T-helper 17 cell (primary cell): ENCODE measurements at regions not wholly inside any gene's neighbourhood (a gene's known extent, or its start where the extent isn't known, plus 50 kb on each side); places are given as distances from the start of the nearest gene placed in this dataset.
"Not testable (repeated sequence)": the region's sequence is repeated elsewhere in the genome, so short reads cannot be mapped to it uniquely, and the experiment has no call there.

ENCODE experiments used
- ATAC-seq: fragments of 150-1000 bp; cut with Tn5 transposase; 2 replicates; pipeline ENCODE4 v1.10.0; 2021; ENCODE audit warnings: mild to moderate bottlenecking, moderate library complexity
- DNase-seq, 3 donors: peaks; one replicate each; pipeline versions ENCODE4 v3.0.0 to v3.0.0-alpha.2; 2020 to 2021
- H3K9me3 ChIP-seq: one replicate; pipeline ENCODE4 v1.7.0; 2013; ENCODE audit warnings: low read length, mild to moderate bottlenecking; ENCODE audit not compliant: control insufficient read depth, poor library complexity, severe bottlenecking
- H3K27ac Mint-ChIP-seq: one replicate; pipeline ENCODE4 v1.8.0; 2022; ENCODE audit warnings: mild to moderate bottlenecking, moderate library complexity, mixed read lengths
- H3K27me3 Mint-ChIP-seq: one replicate; pipeline ENCODE4 v1.8.0; 2022; ENCODE audit warnings: mixed read lengths
- H3K36me3 Mint-ChIP-seq: one replicate; pipeline ENCODE4 v1.8.0; 2022; ENCODE audit warnings: low read depth, mixed read lengths
- H3K4me1 Mint-ChIP-seq: one replicate; pipeline ENCODE4 v1.8.0; 2022; ENCODE audit warnings: mild to moderate bottlenecking, mixed read lengths
- H3K4me3 Mint-ChIP-seq: one replicate; pipeline ENCODE4 v1.8.0; 2022; ENCODE audit warnings: mild to moderate bottlenecking, moderate library complexity, mixed read lengths

GRCh38 chr16:29143739-29144668, 159.2 kb downstream of the LAT start:
- not testable (repeated sequence) for H3K9me3 ChIP-seq, H3K36me3 Mint-ChIP-seq, DNase-seq, H3K27me3 Mint-ChIP-seq, H3K4me3 Mint-ChIP-seq, ATAC-seq
- Mint-ChIP-seq H3K4me1 (peaks cover 15% of the 10 kb centered on the region), H3K27ac (peak overlapping the region; percentile 97)

- ATAC-seq: not testable (repeated sequence)
Measured at GRCh38 chr16:29142506-29142905, 157.7 kb downstream of the LAT start.

GRCh38 chr16:29141586-29142324, 156.9 kb downstream of the LAT start:
- DNase-seq (no peak), ATAC-seq (no peak)
- Mint-ChIP-seq H3K27me3 (no peaks in the 10 kb centered on the region), H3K27ac (no peak overlapping the region), H3K4me3 (no peak overlapping the region), H3K36me3 (peaks cover 2% of the 10 kb centered on the region), H3K4me1 (no peaks in the 10 kb centered on the region)
- no peaks in the 10 kb centered on the region for H3K9me3 ChIP-seq

More at GRCh38 chr16:29142506-29142905, 157.7 kb downstream of the LAT start:
- not testable (repeated sequence) for H3K4me3 Mint-ChIP-seq, H3K4me1 Mint-ChIP-seq, H3K27me3 Mint-ChIP-seq, H3K36me3 Mint-ChIP-seq, DNase-seq, H3K9me3 ChIP-seq
- H3K27ac Mint-ChIP-seq: peak overlapping the region; percentile 84

DNA sequence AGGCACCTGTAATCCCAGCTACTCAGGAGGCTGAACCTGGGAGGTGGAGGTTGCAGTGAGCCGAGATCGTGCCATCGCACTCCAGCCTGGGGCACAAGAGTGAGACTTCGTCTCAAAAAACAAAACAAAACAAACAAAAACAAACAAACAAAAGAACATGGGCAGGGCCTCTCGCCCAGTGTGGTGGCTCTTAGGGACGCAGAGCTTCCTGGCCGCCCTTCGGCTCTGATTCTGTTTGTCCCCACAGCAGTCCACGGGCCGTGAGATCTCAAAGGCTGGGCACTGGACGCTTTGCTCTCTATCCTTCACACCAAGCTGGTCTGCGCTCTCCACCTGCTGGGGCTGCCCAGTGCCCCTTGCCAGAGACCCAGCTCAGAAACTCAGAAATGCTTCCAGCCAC, 156.3 kb downstream of the LAT start:
- not testable (repeated sequence) for H3K27me3 Mint-ChIP-seq, H3K4me3 Mint-ChIP-seq, H3K9me3 ChIP-seq, H3K4me1 Mint-ChIP-seq, H3K36me3 Mint-ChIP-seq, H3K27ac Mint-ChIP-seq, DNase-seq, ATAC-seq

GRCh38 chr16:29139901-29140855, 155.3 kb downstream of the LAT start:
- H3K36me3 Mint-ChIP-seq, H3K4me1 Mint-ChIP-seq, H3K27me3 Mint-ChIP-seq, H3K4me3 Mint-ChIP-seq, ATAC-seq, DNase-seq, H3K9me3 ChIP-seq: not testable (repeated sequence)
- H3K27ac Mint-ChIP-seq: peak overlapping the region; percentile 78

GRCh38 chr16:29139261-29139802, 154.5 kb downstream of the LAT start:
- no peaks in the 10 kb centered on the region for H3K4me1 Mint-ChIP-seq
- H3K36me3 Mint-ChIP-seq: peaks cover 2% of the 10 kb centered on the region
- no peaks in the 10 kb centered on the region for H3K27me3 Mint-ChIP-seq
- no peak overlapping the region for H3K4me3 Mint-ChIP-seq
- no peaks in the 10 kb centered on the region for H3K9me3 ChIP-seq
- DNase-seq: no peak
- H3K27ac Mint-ChIP-seq: no peak overlapping the region
- ATAC-seq: no peak

DNA sequence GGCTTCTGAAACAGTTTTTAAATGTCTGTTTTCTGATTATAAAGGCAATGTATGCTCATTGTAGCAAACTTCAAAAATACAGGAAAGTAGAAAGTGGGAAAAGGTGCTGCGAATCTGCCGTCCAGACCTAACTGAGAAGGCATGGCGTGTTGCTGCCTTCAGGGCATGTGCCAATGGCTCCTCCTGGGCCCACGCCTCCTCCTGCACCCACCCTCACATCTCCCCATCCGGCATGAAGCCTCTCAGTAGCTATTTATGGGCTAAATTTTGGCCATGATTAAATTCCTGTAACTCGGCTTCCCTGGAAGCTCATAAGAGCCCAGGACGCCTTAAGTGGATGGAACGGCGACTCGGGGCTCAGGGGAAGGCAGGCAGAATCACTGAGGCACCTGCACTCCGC, 153.8 kb downstream of the LAT start:
- H3K9me3 ChIP-seq, H3K27ac Mint-ChIP-seq, H3K4me1 Mint-ChIP-seq, H3K4me3 Mint-ChIP-seq, DNase-seq, H3K27me3 Mint-ChIP-seq, ATAC-seq, H3K36me3 Mint-ChIP-seq: not testable (repeated sequence)

DNA sequence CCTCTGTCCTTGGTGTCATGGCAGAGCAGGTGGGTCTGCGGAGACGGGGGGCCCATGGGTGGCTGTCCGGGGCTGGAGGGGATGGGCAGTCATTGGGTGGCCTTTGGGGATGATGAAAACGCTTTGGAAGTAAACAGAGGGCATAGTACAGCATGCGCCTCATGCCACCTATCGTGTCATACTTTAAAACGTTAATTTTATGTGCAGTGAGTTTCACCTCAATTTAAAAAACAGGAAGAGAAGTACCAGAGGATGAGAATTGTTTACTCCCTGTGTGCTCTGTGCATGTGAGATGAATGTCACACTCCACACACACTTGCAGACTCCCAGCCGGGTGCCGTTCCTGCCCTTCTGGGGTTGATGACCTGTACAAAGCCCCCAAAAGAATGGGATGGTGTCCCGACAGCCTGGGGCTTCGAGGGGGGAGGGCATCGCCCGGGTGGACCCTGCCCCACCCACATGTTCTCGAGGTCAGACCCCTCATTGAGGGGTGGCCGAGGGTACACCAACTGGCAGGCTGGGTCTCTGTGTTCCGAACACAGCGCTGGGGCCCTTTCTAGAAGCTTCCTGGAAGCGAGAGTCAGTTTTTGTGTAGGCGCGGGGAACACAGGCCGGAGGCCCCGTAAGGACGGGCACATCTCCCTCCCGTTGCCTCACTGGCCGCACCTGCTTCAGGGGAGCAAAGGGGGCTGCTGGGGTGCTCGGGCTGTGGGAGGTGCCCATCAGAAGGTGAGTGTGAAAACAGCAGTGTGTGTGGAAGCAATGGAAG, 153.2 kb downstream of the LAT start:
- H3K4me3 Mint-ChIP-seq, H3K27me3 Mint-ChIP-seq, ATAC-seq, H3K4me1 Mint-ChIP-seq, H3K36me3 Mint-ChIP-seq, DNase-seq, H3K9me3 ChIP-seq: not testable (repeated sequence)
- peak overlapping the region; percentile 83 for H3K27ac Mint-ChIP-seq

- H3K27ac Mint-ChIP-seq: peak overlapping the region; percentile 83
- ATAC-seq, H3K9me3 ChIP-seq, H3K4me1 Mint-ChIP-seq, H3K27me3 Mint-ChIP-seq, DNase-seq, H3K36me3 Mint-ChIP-seq, H3K4me3 Mint-ChIP-seq: not testable (repeated sequence)
Measured at GRCh38 chr16:29137461-29137860, 152.6 kb downstream of the LAT start.

GRCh38 chr16:29136916-29137315, 152.1 kb downstream of the LAT start:
- not testable (repeated sequence) for H3K4me1 Mint-ChIP-seq, ATAC-seq, H3K27me3 Mint-ChIP-seq, DNase-seq, H3K4me3 Mint-ChIP-seq, H3K9me3 ChIP-seq, H3K36me3 Mint-ChIP-seq
- peak overlapping the region; percentile 83 for H3K27ac Mint-ChIP-seq

- not testable (repeated sequence) for H3K9me3 ChIP-seq, ATAC-seq, H3K4me1 Mint-ChIP-seq, H3K36me3 Mint-ChIP-seq, DNase-seq, H3K27ac Mint-ChIP-seq, H3K27me3 Mint-ChIP-seq, H3K4me3 Mint-ChIP-seq
Measured at GRCh38 chr16:29136046-29136696, 151.3 kb downstream of the LAT start.

DNA sequence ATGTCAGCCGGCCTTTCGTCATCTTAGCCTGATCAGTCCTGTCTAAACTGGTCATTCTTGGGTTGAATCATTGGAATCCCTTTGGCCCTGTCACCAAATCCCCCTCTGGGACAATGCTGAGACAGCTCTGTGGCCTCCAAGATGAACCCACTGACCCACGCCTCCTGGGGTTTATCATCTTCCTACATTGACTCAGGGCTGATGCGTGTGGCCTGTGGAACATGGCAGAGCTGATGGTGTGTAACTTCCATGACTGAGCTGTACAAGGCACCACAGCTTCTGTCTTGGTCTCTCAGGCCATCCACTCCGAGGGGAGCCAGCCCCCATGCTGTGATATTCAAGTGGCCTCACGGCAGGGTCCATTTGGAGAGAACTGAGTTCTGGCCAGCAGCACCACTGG, 150.2 kb downstream of the LAT start:
- not testable (repeated sequence) for H3K36me3 Mint-ChIP-seq, H3K4me1 Mint-ChIP-seq, H3K27me3 Mint-ChIP-seq, H3K27ac Mint-ChIP-seq, H3K4me3 Mint-ChIP-seq, ATAC-seq, H3K9me3 ChIP-seq, DNase-seq
